SU-DHL-6 (cell line): ENCODE measurements at regions not wholly inside any gene's neighbourhood (a gene's known extent, or its start where the extent isn't known, plus 50 kb on each side); places are given as distances from the start of the nearest gene placed in this dataset.
"Not testable (repeated sequence)": the region's sequence is repeated elsewhere in the genome, so short reads cannot be mapped to it uniquely, and the experiment has no call there.

Experiments
- EZH2phosphoT487 ChIP-seq: fragments of 200-600 bp; sonication (generic), shearing (Covaris generic); conservative IDR thresholded peaks from 2 replicates; pipeline ENCODE4 v1.6.1; 2018; ENCODE audit warnings: mild to moderate bottlenecking, antibody characterized with exemption, low read length, moderate library complexity, mixed read lengths
- TF ChIP-seq, protein P1 (sequence below): fragments of 200-600 bp; sonication (generic); IDR thresholded peaks from one replicate; pipeline ENCODE4 v1.5.1; 2017; ENCODE audit warnings: antibody characterized with exemption, mild to moderate bottlenecking, low read length, moderate library complexity; ENCODE audit not compliant: insufficient read depth, poor library complexity, severe bottlenecking

DNA sequence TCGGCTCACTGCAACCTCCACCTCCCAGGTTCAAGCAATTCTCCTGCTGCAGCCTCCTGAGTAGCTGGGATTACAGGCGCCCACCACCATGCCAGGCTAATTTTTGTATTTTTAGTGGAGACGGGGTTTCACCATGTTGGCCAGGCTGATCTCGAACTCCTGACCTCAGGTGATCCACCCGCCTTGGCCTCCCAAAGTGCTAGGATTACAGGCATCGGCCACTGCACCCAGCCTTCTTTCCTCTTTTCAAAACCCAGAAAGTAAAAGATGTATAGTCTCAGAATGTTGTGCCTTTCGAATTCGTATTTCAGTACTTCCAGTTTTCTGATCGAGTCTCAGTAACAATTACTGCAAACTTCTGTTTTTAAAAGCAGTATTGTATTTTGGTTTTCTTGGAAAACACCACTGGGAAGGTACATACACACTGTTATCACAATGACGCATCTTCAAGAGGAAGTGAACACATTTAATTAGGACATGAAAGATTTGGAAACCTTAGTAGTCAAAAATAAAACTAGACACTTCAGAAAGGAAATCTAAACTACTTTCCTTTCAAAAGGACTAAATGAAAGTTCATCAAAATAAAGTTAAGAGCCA, 123.9 kb upstream of the TNFSF4 start:
- TF ChIP-seq, protein P1, sequence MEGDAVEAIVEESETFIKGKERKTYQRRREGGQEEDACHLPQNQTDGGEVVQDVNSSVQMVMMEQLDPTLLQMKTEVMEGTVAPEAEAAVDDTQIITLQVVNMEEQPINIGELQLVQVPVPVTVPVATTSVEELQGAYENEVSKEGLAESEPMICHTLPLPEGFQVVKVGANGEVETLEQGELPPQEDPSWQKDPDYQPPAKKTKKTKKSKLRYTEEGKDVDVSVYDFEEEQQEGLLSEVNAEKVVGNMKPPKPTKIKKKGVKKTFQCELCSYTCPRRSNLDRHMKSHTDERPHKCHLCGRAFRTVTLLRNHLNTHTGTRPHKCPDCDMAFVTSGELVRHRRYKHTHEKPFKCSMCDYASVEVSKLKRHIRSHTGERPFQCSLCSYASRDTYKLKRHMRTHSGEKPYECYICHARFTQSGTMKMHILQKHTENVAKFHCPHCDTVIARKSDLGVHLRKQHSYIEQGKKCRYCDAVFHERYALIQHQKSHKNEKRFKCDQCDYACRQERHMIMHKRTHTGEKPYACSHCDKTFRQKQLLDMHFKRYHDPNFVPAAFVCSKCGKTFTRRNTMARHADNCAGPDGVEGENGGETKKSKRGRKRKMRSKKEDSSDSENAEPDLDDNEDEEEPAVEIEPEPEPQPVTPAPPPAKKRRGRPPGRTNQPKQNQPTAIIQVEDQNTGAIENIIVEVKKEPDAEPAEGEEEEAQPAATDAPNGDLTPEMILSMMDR, result not testable (repeated sequence)
- not testable (repeated sequence) for TF ChIP-seq EZH2phosphoT487
